GM23248 (cell line): ENCODE measurements at regions not wholly inside any gene's neighbourhood (a gene's known extent, or its start where the extent isn't known, plus 50 kb on each side); places are given as distances from the start of the nearest gene placed in this dataset.
"Not testable (repeated sequence)": the region's sequence is repeated elsewhere in the genome, so short reads cannot be mapped to it uniquely, and the experiment has no call there.

ENCODE experiments used
- DNase-seq: peaks from one replicate; pipeline ENCODE4 v3.0.0-alpha.2; 2015
- H2AFZ ChIP-seq: fragments of 200-600 bp; sonication (generic); 2 replicates; pipeline ENCODE4 v1.6.1; 2016; ENCODE audit warnings: antibody characterized with exemption
- H3F3A ChIP-seq: fragments of 200-600 bp; sonication (generic); 2 replicates; pipeline ENCODE4 v1.6.1; 2016; ENCODE audit warnings: mild to moderate bottlenecking, antibody characterized with exemption, mixed run types; ENCODE audit not compliant: insufficient read depth
- H3K27ac ChIP-seq: fragments of 200-600 bp; sonication (generic); 2 replicates; pipeline ENCODE4 v1.5.1; 2016; ENCODE audit warnings: mild to moderate bottlenecking
- H3K27me3 ChIP-seq: fragments of 200-600 bp; sonication (generic); replicated peaks from 2 replicates; pipeline ENCODE4 v1.6.1; 2016; ENCODE audit warnings: mild to moderate bottlenecking; ENCODE audit not compliant: insufficient read depth
- H3K36me3 ChIP-seq: fragments of 200-600 bp; sonication (generic); 2 replicates; pipeline ENCODE4 v1.6.1; 2016; ENCODE audit warnings: low read depth, mild to moderate bottlenecking
- H3K4me1 ChIP-seq: fragments of 200-600 bp; sonication (generic); 2 replicates; pipeline ENCODE4 v1.6.1; 2016; ENCODE audit warnings: mild to moderate bottlenecking; ENCODE audit not compliant: insufficient read depth
- H3K4me2 ChIP-seq: fragments of 200-600 bp; sonication (generic); one replicate; pipeline ENCODE4 v1.6.1; 2016; ENCODE audit warnings: mild to moderate bottlenecking; ENCODE audit not compliant: unreplicated experiment
- H3K4me3 ChIP-seq: fragments of 200-600 bp; sonication (generic); 2 replicates; pipeline ENCODE4 v1.5.1; 2016; ENCODE audit warnings: mild to moderate bottlenecking
- H3K79me2 ChIP-seq: fragments of 200-600 bp; sonication (generic); 2 replicates; pipeline ENCODE4 v1.6.1; 2016; ENCODE audit warnings: mild to moderate bottlenecking; ENCODE audit not compliant: insufficient read depth
- H3K9ac ChIP-seq: fragments of 200-600 bp; sonication (generic); 2 replicates; pipeline ENCODE4 v1.6.1; 2016; ENCODE audit warnings: mild to moderate bottlenecking
- H3K9me2 ChIP-seq: fragments of 200-600 bp; sonication (generic); 2 replicates; pipeline ENCODE4 v1.6.1; 2016; ENCODE audit warnings: mixed run types, mild to moderate bottlenecking, moderate library complexity; ENCODE audit not compliant: insufficient read depth
- H3K9me3 ChIP-seq: fragments of 200-600 bp; sonication (generic); one replicate; pipeline ENCODE4 v1.6.1; 2017; ENCODE audit warnings: low read depth
- H4K20me1 ChIP-seq: fragments of 200-600 bp; sonication (generic); 2 replicates; pipeline ENCODE4 v1.6.0; 2016; ENCODE audit not compliant: insufficient read depth
- EZH2 ChIP-seq: fragments of 200-600 bp; sonication (generic); IDR thresholded peaks from 2 replicates; pipeline ENCODE4 v1.6.1; 2018; ENCODE audit warnings: antibody characterized with exemption, mild to moderate bottlenecking; ENCODE audit not compliant: insufficient read depth, poor library complexity, severe bottlenecking
- EZH2phosphoT487 ChIP-seq: fragments of 200-600 bp; sonication (generic); IDR thresholded peaks from 2 replicates; pipeline ENCODE4 v1.6.1; 2018; ENCODE audit warnings: antibody characterized with exemption, moderate library complexity, mild to moderate bottlenecking, low read depth; ENCODE audit not compliant: insufficient read depth
- WGBS, 2 experiments: methylation state at CpG; one replicate each; pipeline ENCODE4 v1.1.6; 2015 to 2017; ENCODE audit warnings: low lambda C conversion rate in 2 of 2, low coverage in 1 of 2; ENCODE audit errors: missing lambda C conversion rate in 2 of 2; 5-methylcytosine and 5-hydroxymethylcytosine counted together
- in situ Hi-C: fragments of 300-500 bp; cut with MboI; formaldehyde crosslinking; loops from 2 replicates; pipeline ENCODE4 v1.15.0; 2020

- H4K20me1 ChIP-seq = no peaks in the 10 kb centered on the region
- H3F3A ChIP-seq = no peaks in the 10 kb centered on the region
- no peak overlapping the region for H3K9ac ChIP-seq
- H3K4me1 ChIP-seq = no peaks in the 10 kb centered on the region
- H3K4me3 ChIP-seq = no peak overlapping the region
- no peaks in the 10 kb centered on the region for H3K9me2 ChIP-seq
- in situ Hi-C loops = no loop called here
- no peak for TF ChIP-seq EZH2
- TF ChIP-seq EZH2phosphoT487 = no peak
- H3K4me2 ChIP-seq = no peak overlapping the region
- no peak overlapping the region for H2AFZ ChIP-seq
- H3K27ac ChIP-seq = no peak overlapping the region
- H3K79me2 ChIP-seq = no peaks in the 10 kb centered on the region
- DNase-seq = peak; percentile 11
- 0 to 2% methylated on average over 1 of the region's 1 CpG for WGBS, 2 experiments
- H3K27me3 ChIP-seq = no peaks in the 10 kb centered on the region
- H3K36me3 ChIP-seq = no peaks in the 10 kb centered on the region
- H3K9me3 ChIP-seq = no peaks in the 10 kb centered on the region
Observed at GRCh38 chr3:145015253-145015652, 1043.6 kb downstream of the DIPK2A start.

- no peaks in the 10 kb centered on the region for H3K9me3 ChIP-seq
- in situ Hi-C loops = no loop called here
- H3F3A ChIP-seq = no peaks in the 10 kb centered on the region
- DNase-seq = no peak
- no peaks in the 10 kb centered on the region for H4K20me1 ChIP-seq
- H2AFZ ChIP-seq = no peak overlapping the region
- no peaks in the 10 kb centered on the region for H3K79me2 ChIP-seq
- no peak overlapping the region for H3K4me2 ChIP-seq
- no peaks in the 10 kb centered on the region for H3K27me3 ChIP-seq
- no peak overlapping the region for H3K27ac ChIP-seq
- H3K9me2 ChIP-seq = no peaks in the 10 kb centered on the region
- TF ChIP-seq EZH2phosphoT487 = no peak
- no peak for TF ChIP-seq EZH2
- no peaks in the 10 kb centered on the region for H3K36me3 ChIP-seq
- no peak overlapping the region for H3K4me3 ChIP-seq
- no peak overlapping the region for H3K9ac ChIP-seq
- no peaks in the 10 kb centered on the region for H3K4me1 ChIP-seq
- WGBS, 2 experiments = 15 to 20% methylated on average over 1 of the region's 1 CpG
Observed at GRCh38 chr3:145017959-145018358, 1046.3 kb downstream of the DIPK2A start.

GRCh38 chr3:145022447-145022846, 1050.8 kb downstream of the DIPK2A start:
- Histone ChIP-seq H3K9me2 (no peaks in the 10 kb centered on the region), H3K4me2 (no peak overlapping the region), H3K27ac (no peak overlapping the region), H3K9me3 (no peaks in the 10 kb centered on the region), H3K27me3 (no peaks in the 10 kb centered on the region), H3F3A (no peaks in the 10 kb centered on the region), H3K9ac (no peak overlapping the region), H4K20me1 (no peaks in the 10 kb centered on the region), H3K4me1 (no peaks in the 10 kb centered on the region), H2AFZ (no peak overlapping the region), H3K79me2 (no peaks in the 10 kb centered on the region), H3K4me3 (no peak overlapping the region), H3K36me3 (no peaks in the 10 kb centered on the region)
- TF ChIP-seq EZH2phosphoT487 = no peak
- WGBS, 2 experiments = 21 to 30% methylated on average over 2 of the region's 2 CpGs
- DNase-seq = no peak
- in situ Hi-C loops = no loop called here

GRCh38 chr3:145024700-145025099, 1053.1 kb downstream of the DIPK2A start:
- Histone ChIP-seq H4K20me1 (no peaks in the 10 kb centered on the region), H3K27me3 (no peaks in the 10 kb centered on the region), H3K9ac (no peak overlapping the region), H3K4me2 (no peak overlapping the region), H3F3A (no peaks in the 10 kb centered on the region), H3K9me2 (no peaks in the 10 kb centered on the region), H3K9me3 (no peaks in the 10 kb centered on the region), H3K27ac (no peak overlapping the region), H3K4me1 (no peaks in the 10 kb centered on the region), H3K4me3 (no peak overlapping the region), H2AFZ (no peak overlapping the region), H3K36me3 (no peaks in the 10 kb centered on the region), H3K79me2 (no peaks in the 10 kb centered on the region)
- WGBS, 2 experiments = 48 to 59% methylated on average over 1 of the region's 1 CpG
- DNase-seq = no peak
- in situ Hi-C loops = no loop called here
- no peak for TF ChIP-seq EZH2phosphoT487
- no peak for TF ChIP-seq EZH2

- H3K9ac ChIP-seq, DNase-seq, H3K4me2 ChIP-seq, H3K4me3 ChIP-seq, H2AFZ ChIP-seq, H4K20me1 ChIP-seq, H3F3A ChIP-seq, H3K9me3 ChIP-seq, in situ Hi-C loops, H3K9me2 ChIP-seq, H3K27ac ChIP-seq, H3K27me3 ChIP-seq, H3K79me2 ChIP-seq, H3K4me1 ChIP-seq, H3K36me3 ChIP-seq: not testable (repeated sequence)
- 7 to 9% methylated on average over 3 of the region's 3 CpGs for WGBS, 2 experiments
Observed at GRCh38 chr3:145027186-145027585, 1055.6 kb downstream of the DIPK2A start.
